ENCODE measurements at regions not wholly inside any gene's neighbourhood (a gene's known extent, or its start where the extent isn't known, plus 50 kb on each side); places are given as distances from the start of the nearest gene placed in this dataset.

GRCh38 chr14:66092748-66093147 lies 393.4 kb upstream of the CCDC196 start:
- no peak for DNase-seq (ENCODE audit: low read depth in 4 of 4, low spot score in 2 of 4)

- no peak for DNase-seq (ENCODE audit: low read depth in 4 of 4, low spot score in 2 of 4)
Measured at GRCh38 chr14:66094001-66094727, 392.0 kb upstream of the CCDC196 start.

- DNase-seq (ENCODE audit: low read depth in 4 of 4, low spot score in 2 of 4), result no peak
Measured at GRCh38 chr14:66099451-66099850, 386.7 kb upstream of the CCDC196 start.

- DNase-seq (ENCODE audit: low read depth in 4 of 4, low spot score in 2 of 4), result no peak
Measured at GRCh38 chr14:66099931-66100330, 386.2 kb upstream of the CCDC196 start.

- no peak for DNase-seq (ENCODE audit: low read depth in 4 of 4, low spot score in 2 of 4)
Measured at GRCh38 chr14:66101662-66102061, 384.5 kb upstream of the CCDC196 start.

GRCh38 chr14:66104486-66104885 lies 381.7 kb upstream of the CCDC196 start:
- no peak for DNase-seq (ENCODE audit: low read depth in 4 of 4, low spot score in 2 of 4)

GRCh38 chr14:66105815-66106214 lies 380.4 kb upstream of the CCDC196 start:
- no peak for DNase-seq (ENCODE audit: low read depth in 4 of 4, low spot score in 2 of 4)

GRCh38 chr14:66109426-66109825 lies 376.7 kb upstream of the CCDC196 start:
- no peak for DNase-seq (ENCODE audit: low read depth in 4 of 4, low spot score in 2 of 4)

GRCh38 chr14:66111891-66112290 lies 374.3 kb upstream of the CCDC196 start:
- DNase-seq (ENCODE audit: low read depth in 4 of 4, low spot score in 2 of 4), result no peak

- no peak for DNase-seq (ENCODE audit: low read depth in 4 of 4, low spot score in 2 of 4)
Measured at GRCh38 chr14:66114071-66114470, 372.1 kb upstream of the CCDC196 start.

GRCh38 chr14:66115740-66116502 lies 370.2 kb upstream of the CCDC196 start:
- no peak for DNase-seq (ENCODE audit: low read depth in 4 of 4, low spot score in 2 of 4)

GRCh38 chr14:66116732-66117131 lies 369.4 kb upstream of the CCDC196 start:
- DNase-seq (ENCODE audit: low read depth in 4 of 4, low spot score in 2 of 4), result no peak

- DNase-seq (ENCODE audit: low read depth in 4 of 4, low spot score in 2 of 4), result no peak
Measured at GRCh38 chr14:66117600-66117999, 368.6 kb upstream of the CCDC196 start.

- no peak for DNase-seq (ENCODE audit: low read depth in 4 of 4, low spot score in 2 of 4)
Measured at GRCh38 chr14:66119606-66120231, 366.5 kb upstream of the CCDC196 start.

GRCh38 chr14:66120402-66120801 lies 365.8 kb upstream of the CCDC196 start:
- DNase-seq (ENCODE audit: low read depth in 4 of 4, low spot score in 2 of 4), result no peak

- DNase-seq (ENCODE audit: low read depth in 4 of 4, low spot score in 2 of 4), result no peak
Measured at GRCh38 chr14:66121859-66122258, 364.3 kb upstream of the CCDC196 start.

GRCh38 chr14:66129224-66129623 lies 356.9 kb upstream of the CCDC196 start:
- DNase-seq (ENCODE audit: low read depth in 4 of 4, low spot score in 2 of 4), result no peak

GRCh38 chr14:66131111-66131510 lies 355.1 kb upstream of the CCDC196 start:
- no peak for DNase-seq (ENCODE audit: low read depth in 4 of 4, low spot score in 2 of 4)

GRCh38 chr14:66133666-66134065 lies 352.5 kb upstream of the CCDC196 start:
- no peak for DNase-seq (ENCODE audit: low read depth in 4 of 4, low spot score in 2 of 4)

- DNase-seq (ENCODE audit: low read depth in 4 of 4, low spot score in 2 of 4), result no peak
Measured at GRCh38 chr14:66135831-66136230, 350.3 kb upstream of the CCDC196 start.

- no peak for DNase-seq (ENCODE audit: low read depth in 4 of 4, low spot score in 2 of 4)
Measured at GRCh38 chr14:66137081-66137480, 349.1 kb upstream of the CCDC196 start.

GRCh38 chr14:66139432-66139831 lies 346.7 kb upstream of the CCDC196 start:
- no peak for DNase-seq (ENCODE audit: low read depth in 4 of 4, low spot score in 2 of 4)

All from left renal cortex interstitium (tissue), 4 donors.